ENCODE measurements at regions not wholly inside any gene's neighbourhood (a gene's known extent, or its start where the extent isn't known, plus 50 kb on each side); places are given as distances from the start of the nearest gene placed in this dataset.

GRCh38 chr9:108746864-108747263 is 108.9 kb downstream of the ACTL7B start (continued):
- TF ChIP-seq CTCF (conservative IDR thresholded peaks at IDR 0.05; ENCODE audit: low read depth in 2 of 2) = no peak
- no peak for TF ChIP-seq POLR2AphosphoS5 (IDR thresholded peaks at IDR 0.05; ENCODE audit: low read depth)

GRCh38 chr9:108746001-108746400 is 109.8 kb downstream of the ACTL7B start:
- no peak overlapping the region for H3K4me3 Mint-ChIP-seq
- TF ChIP-seq EZH2 (IDR thresholded peaks at IDR 0.05; ENCODE audit: low read depth, unreplicated experiment) (no peak), ZNF114 (CRISPR knock-in tag; IDR thresholded peaks at IDR 0.05) (no peak), STAT1 (IDR thresholded peaks at IDR 0.05; ENCODE audit: unreplicated experiment) (no peak), ZNF462 (CRISPR knock-in tag; IDR thresholded peaks at IDR 0.05) (no peak), JUNB (IDR thresholded peaks at IDR 0.05; ENCODE audit: unreplicated experiment) (no peak), NANOG (IDR thresholded peaks at IDR 0.05; ENCODE audit: borderline replicate concordance) (no peak), CREB1 (CRISPR knock-in tag; IDR thresholded peaks at IDR 0.05; ENCODE audit: low read depth) (no peak), REST (IDR thresholded peaks at IDR 0.05; ENCODE audit: unreplicated experiment) (no peak), CTCF (conservative IDR thresholded peaks at IDR 0.05; ENCODE audit: low read depth in 2 of 2) (no peak), EZH2phosphoT487 (IDR thresholded peaks at IDR 0.05; ENCODE audit: unreplicated experiment) (no peak)

More at GRCh38 chr9:108746001-108746400, 109.8 kb downstream of the ACTL7B start:
- Mint-ChIP-seq H3K27me3 (ENCODE audit: insufficient read depth, low read depth, poor library complexity) (no peaks in the 10 kb centered on the region), H3K4me1 (0 out of 3 replicates have a peak, but pooled peaks cover 2% of the 10 kb centered on the region), H3K9me3 (no peaks in the 10 kb centered on the region), H3K36me3 (ENCODE audit: low read depth) (no peaks in the 10 kb centered on the region), H3K27ac (no peak overlapping the region)
- no peaks in the 10 kb centered on the region for H3F3A ChIP-seq (replicated peaks; ENCODE audit: low read depth)
- no peak overlapping the region for H2AFZ ChIP-seq
- no peak overlapping the region for H3K4me2 ChIP-seq
- no peaks in the 10 kb centered on the region for H3K79me2 ChIP-seq (replicated peaks; ENCODE audit: insufficient read depth)
- no peak for DNase-seq (ENCODE audit: low spot score)
- no peaks in the 10 kb centered on the region for H4K20me1 ChIP-seq (replicated peaks; ENCODE audit: insufficient read depth)
- H3K36me3 ChIP-seq (ENCODE audit: insufficient read depth) = no peaks in the 10 kb centered on the region
- no peak overlapping the region for H3K27ac ChIP-seq (ENCODE audit: low read depth)
- no peak overlapping the region for H3K4me3 ChIP-seq
- ATAC-seq = no peak
- no peaks in the 10 kb centered on the region for H3K27me3 ChIP-seq (ENCODE audit: insufficient read depth)
- no peaks in the 10 kb centered on the region for H3K4me1 ChIP-seq (ENCODE audit: insufficient read depth)
- H3K9me2 ChIP-seq (ENCODE audit: insufficient read depth) = peaks cover 4% of the 10 kb centered on the region

Data from GM23338 (cell line).